HepG2 (cell line): ENCODE measurements at regions not wholly inside any gene's neighbourhood (a gene's known extent, or its start where the extent isn't known, plus 50 kb on each side); places are given as distances from the start of the nearest gene placed in this dataset.

ENCODE experiments used
- CCDC6 ChIP-seq: sonication (generic); formaldehyde crosslinking; IDR thresholded peaks from 2 replicates; pipeline ENCODE4 v1.8.1; 2022; ENCODE audit warnings: mild to moderate bottlenecking, missing genetic modification reagents, moderate library complexity
- EP300 ChIP-seq, 3 experiments: sonication (generic) in 1 of 3; formaldehyde crosslinking in 1 of 3; IDR thresholded peaks; 2 replicates each; pipeline versions ENCODE4 v1.5.1 to v1.6.1; 2011 to 2020; ENCODE audit warnings: low read depth in 2 of 3, low read length in 2 of 3, borderline replicate concordance in 1 of 3, improper control_type of control experiment in 1 of 3, mild to moderate bottlenecking in 1 of 3, missing genetic modification reagents in 1 of 3, moderate library complexity in 1 of 3
- ERF ChIP-seq: IDR thresholded peaks from 2 replicates; pipeline ENCODE4 v1.6.1; 2018; ENCODE audit warnings: missing biosample characterization, missing genetic modification reagents
- FOXK1 ChIP-seq: sonication (generic); formaldehyde crosslinking; IDR thresholded peaks from 2 replicates; pipeline ENCODE4 v1.4.0; 2020; ENCODE audit warnings: low read depth, missing genetic modification reagents, borderline replicate concordance
- GATA4 ChIP-seq: sonication (generic); IDR thresholded peaks from 2 replicates; pipeline ENCODE4 v1.6.1; 2016; ENCODE audit warnings: antibody characterized with exemption, low read depth, borderline replicate concordance
- GATAD1 ChIP-seq: IDR thresholded peaks from 2 replicates; pipeline ENCODE4 v1.6.1; 2016; ENCODE audit warnings: missing genetic modification reagents, missing compliant biosample characterization
- HHEX ChIP-seq: IDR thresholded peaks from 2 replicates; pipeline ENCODE4 v1.6.1; 2016; ENCODE audit warnings: control low read depth
- HMG20A ChIP-seq: IDR thresholded peaks from 2 replicates; pipeline ENCODE4 v1.6.1; 2016; ENCODE audit warnings: borderline replicate concordance
- HNF4A ChIP-seq: sonication (generic); formaldehyde crosslinking; IDR thresholded peaks from 2 replicates; pipeline ENCODE4 v1.4.0; 2020; ENCODE audit warnings: missing genetic modification reagents
- KLF12 ChIP-seq: sonication (generic); formaldehyde crosslinking; IDR thresholded peaks from 2 replicates; pipeline ENCODE4 v1.4.0; 2020; ENCODE audit warnings: missing genetic modification reagents, borderline replicate concordance
- REXO4 ChIP-seq: sonication (generic); formaldehyde crosslinking; IDR thresholded peaks from 2 replicates; pipeline ENCODE4 v1.8.0; 2022; ENCODE audit warnings: missing genetic modification reagents, mild to moderate bottlenecking, borderline replicate concordance
- RFX1 ChIP-seq: fragments of 450-650 bp; IDR thresholded peaks from 2 replicates; pipeline ENCODE4 v1.6.1; 2017
- RFXAP ChIP-seq: sonication (generic); formaldehyde crosslinking; IDR thresholded peaks from 2 replicates; pipeline ENCODE4 v1.4.0; 2020; ENCODE audit warnings: missing genetic modification reagents, borderline replicate concordance
- STAT5B ChIP-seq: sonication (generic); formaldehyde crosslinking; IDR thresholded peaks from 2 replicates; pipeline ENCODE4 v1.4.0; 2020; ENCODE audit warnings: missing genetic modification reagents
- TCF7 ChIP-seq: sonication (generic); IDR thresholded peaks from 2 replicates; pipeline ENCODE4 v1.6.1; 2016; ENCODE audit warnings: antibody characterized with exemption, low read depth
- TGIF2 ChIP-seq: IDR thresholded peaks from 2 replicates; pipeline ENCODE4 v1.6.1; 2016; ENCODE audit warnings: control low read depth, missing compliant biosample characterization
- WIZ ChIP-seq: sonication (generic); formaldehyde crosslinking; IDR thresholded peaks from 2 replicates; pipeline ENCODE4 v1.5.1; 2020; ENCODE audit warnings: mild to moderate bottlenecking, missing genetic modification reagents
- YEATS4 ChIP-seq: sonication (generic); formaldehyde crosslinking; IDR thresholded peaks from 2 replicates; pipeline ENCODE4 v1.4.0; 2020; ENCODE audit warnings: missing genetic modification reagents, borderline replicate concordance
- ZFP41 ChIP-seq: sonication (generic); formaldehyde crosslinking; IDR thresholded peaks from 2 replicates; pipeline ENCODE4 v1.4.0; 2020; ENCODE audit warnings: mild to moderate bottlenecking, missing genetic modification reagents, borderline replicate concordance
- ZFP82 ChIP-seq: sonication (generic); formaldehyde crosslinking; IDR thresholded peaks from 2 replicates; pipeline ENCODE4 v1.5.1; 2020; ENCODE audit warnings: mild to moderate bottlenecking, missing genetic modification reagents, borderline replicate concordance
- ZMYM4 ChIP-seq: sonication (generic); formaldehyde crosslinking; IDR thresholded peaks from 2 replicates; pipeline ENCODE4 v1.8.1; 2023; ENCODE audit warnings: mild to moderate bottlenecking, missing genetic modification reagents
- ZNF160 ChIP-seq: sonication (generic); formaldehyde crosslinking; IDR thresholded peaks from 2 replicates; pipeline ENCODE4 v1.8.0; 2022; ENCODE audit warnings: mild to moderate bottlenecking, inconsistent platforms, missing genetic modification reagents
- ZNF264 ChIP-seq: sonication (generic); formaldehyde crosslinking; IDR thresholded peaks from 2 replicates; pipeline ENCODE4 v1.4.0; 2020; ENCODE audit warnings: missing genetic modification reagents
- ZNF432 ChIP-seq: sonication (generic); formaldehyde crosslinking; IDR thresholded peaks from 2 replicates; pipeline ENCODE4 v1.5.0; 2020; ENCODE audit warnings: missing genetic modification reagents, mild to moderate bottlenecking, borderline replicate concordance
- ZNF768 ChIP-seq: sonication (generic); formaldehyde crosslinking; IDR thresholded peaks from 2 replicates; pipeline ENCODE4 v1.4.0; 2020; ENCODE audit warnings: missing genetic modification reagents
- ZNF776 ChIP-seq: sonication (generic); formaldehyde crosslinking; IDR thresholded peaks from 2 replicates; pipeline ENCODE4 v1.4.0; 2020; ENCODE audit warnings: mild to moderate bottlenecking, missing genetic modification reagents
- ZNF788 ChIP-seq: sonication (generic); formaldehyde crosslinking; IDR thresholded peaks from 2 replicates; pipeline ENCODE4 v1.5.0; 2020; ENCODE audit warnings: mild to moderate bottlenecking, missing genetic modification reagents, borderline replicate concordance
- TF ChIP-seq, protein P1 (sequence below): sonication (generic); formaldehyde crosslinking; IDR thresholded peaks from 2 replicates; pipeline ENCODE4 v1.5.1; 2020; ENCODE audit warnings: mild to moderate bottlenecking, missing genetic modification reagents, borderline replicate concordance
- TF ChIP-seq, protein P2 (sequence below), 2 experiments: fragments of 450-650 bp in 1 of 2; sonication (generic) in 1 of 2; formaldehyde crosslinking; IDR thresholded peaks; 2 replicates each; pipeline versions ENCODE4 v1.5.0 to v1.8.0; 2020 to 2022; ENCODE audit warnings: mild to moderate bottlenecking in 1 of 2, missing genetic modification reagents in 1 of 2
- TF ChIP-seq, protein P3 (sequence below): sonication (generic); formaldehyde crosslinking; IDR thresholded peaks from 2 replicates; pipeline ENCODE4 v1.5.1; 2020; ENCODE audit warnings: mild to moderate bottlenecking, moderate library complexity, missing genetic modification reagents

DNA sequence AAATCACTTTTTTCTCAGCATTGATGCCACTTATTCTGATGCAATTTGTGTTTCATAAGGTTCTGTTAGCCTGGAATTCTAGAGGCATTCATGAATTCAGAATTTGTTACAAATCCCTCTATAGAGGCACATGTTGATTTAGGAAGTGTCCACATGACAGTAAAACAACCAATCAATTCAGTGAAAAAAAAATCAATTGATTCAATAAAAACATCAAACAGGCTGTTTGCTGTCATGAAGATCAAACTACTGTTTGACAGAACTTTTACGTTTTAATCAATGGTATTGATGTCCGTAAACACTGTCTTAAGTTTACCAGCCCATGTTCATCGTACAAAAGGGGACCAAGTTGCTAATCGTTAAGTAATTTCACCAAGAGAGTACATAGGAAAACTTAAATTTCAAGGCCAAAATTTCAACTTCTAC lies 261.5 kb downstream of the FIGN start (continued):
- TF ChIP-seq ZNF776 (CRISPR knock-in tag), result no peak
- no peak for TF ChIP-seq ZFP41 (CRISPR knock-in tag)
- TF ChIP-seq HHEX (CRISPR knock-in tag), result peak; percentile 98
- TF ChIP-seq ZNF768, result no peak
- peak; percentile 81 for TF ChIP-seq HMG20A
- TF ChIP-seq, protein P1, sequence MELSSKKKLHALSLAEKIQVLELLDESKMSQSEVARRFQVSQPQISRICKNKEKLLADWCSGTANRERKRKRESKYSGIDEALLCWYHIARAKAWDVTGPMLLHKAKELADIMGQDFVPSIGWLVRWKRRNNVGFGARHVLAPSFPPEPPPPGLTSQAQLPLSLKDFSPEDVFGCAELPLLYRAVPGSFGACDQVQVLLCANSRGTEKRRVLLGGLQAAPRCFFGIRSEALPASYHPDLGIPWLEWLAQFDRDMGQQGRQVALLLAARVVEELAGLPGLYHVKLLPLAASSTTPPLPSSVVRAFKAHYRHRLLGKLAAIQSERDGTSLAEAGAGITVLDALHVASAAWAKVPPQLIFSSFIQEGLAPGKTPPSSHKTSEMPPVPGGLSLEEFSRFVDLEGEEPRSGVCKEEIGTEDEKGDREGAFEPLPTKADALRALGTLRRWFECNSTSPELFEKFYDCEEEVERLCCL (CRISPR knock-in tag), result no peak
- TF ChIP-seq WIZ (CRISPR knock-in tag), result no peak
- peak; percentile 82 for TF ChIP-seq FOXK1
- TF ChIP-seq REXO4, result no peak
- peak; percentile 45 for TF ChIP-seq HNF4A (CRISPR knock-in tag)
- peak; percentile 25; the same call in 1 of the 2 replicates for TF ChIP-seq GATA4
- no peak for TF ChIP-seq RFXAP (CRISPR knock-in tag)
- 0 out of 2 replicates have a peak, but pooled peaks have one; percentile 30 for TF ChIP-seq ERF (CRISPR knock-in tag)
- no peak for TF ChIP-seq CCDC6 (CRISPR knock-in tag)
- TF ChIP-seq ZNF264 (CRISPR knock-in tag), result 0 out of 2 replicates have a peak, but pooled peaks have one; percentile 42
- peak; percentile 69; the same call in 1 of the 2 replicates for TF ChIP-seq ZMYM4 (CRISPR knock-in tag)
- peak in 1 of 2 experiments; percentile 81; a peak in 2 of 4 replicates for TF ChIP-seq EP300 (IDR thresholded peaks at IDR 0.05; ENCODE audit: low read depth in 2 of 2, low read length in 2 of 2)
- TF ChIP-seq EP300 (CRISPR knock-in tag; IDR thresholded peaks at IDR 0.05; ENCODE audit: borderline replicate concordance), result no peak
- TF ChIP-seq ZNF432 (CRISPR knock-in tag), result no peak
- TF ChIP-seq, protein P2, sequence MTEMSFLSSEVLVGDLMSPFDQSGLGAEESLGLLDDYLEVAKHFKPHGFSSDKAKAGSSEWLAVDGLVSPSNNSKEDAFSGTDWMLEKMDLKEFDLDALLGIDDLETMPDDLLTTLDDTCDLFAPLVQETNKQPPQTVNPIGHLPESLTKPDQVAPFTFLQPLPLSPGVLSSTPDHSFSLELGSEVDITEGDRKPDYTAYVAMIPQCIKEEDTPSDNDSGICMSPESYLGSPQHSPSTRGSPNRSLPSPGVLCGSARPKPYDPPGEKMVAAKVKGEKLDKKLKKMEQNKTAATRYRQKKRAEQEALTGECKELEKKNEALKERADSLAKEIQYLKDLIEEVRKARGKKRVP (CRISPR knock-in tag; IDR thresholded peaks at IDR 0.05), result peak in 1 of 2 experiments; percentile 83; a peak in 2 of 4 replicates
- 0 out of 2 replicates have a peak, but pooled peaks have one; percentile 34 for TF ChIP-seq YEATS4 (CRISPR knock-in tag)
- no peak for TF ChIP-seq KLF12 (CRISPR knock-in tag)
- TF ChIP-seq STAT5B (CRISPR knock-in tag), result 0 out of 2 replicates have a peak, but pooled peaks have one; percentile 28
- TF ChIP-seq ZFP82 (CRISPR knock-in tag), result 0 out of 2 replicates have a peak, but pooled peaks have one; percentile 41
- TF ChIP-seq, protein P3, sequence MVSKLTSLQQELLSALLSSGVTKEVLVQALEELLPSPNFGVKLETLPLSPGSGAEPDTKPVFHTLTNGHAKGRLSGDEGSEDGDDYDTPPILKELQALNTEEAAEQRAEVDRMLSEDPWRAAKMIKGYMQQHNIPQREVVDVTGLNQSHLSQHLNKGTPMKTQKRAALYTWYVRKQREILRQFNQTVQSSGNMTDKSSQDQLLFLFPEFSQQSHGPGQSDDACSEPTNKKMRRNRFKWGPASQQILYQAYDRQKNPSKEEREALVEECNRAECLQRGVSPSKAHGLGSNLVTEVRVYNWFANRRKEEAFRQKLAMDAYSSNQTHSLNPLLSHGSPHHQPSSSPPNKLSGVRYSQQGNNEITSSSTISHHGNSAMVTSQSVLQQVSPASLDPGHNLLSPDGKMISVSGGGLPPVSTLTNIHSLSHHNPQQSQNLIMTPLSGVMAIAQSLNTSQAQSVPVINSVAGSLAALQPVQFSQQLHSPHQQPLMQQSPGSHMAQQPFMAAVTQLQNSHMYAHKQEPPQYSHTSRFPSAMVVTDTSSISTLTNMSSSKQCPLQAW (CRISPR knock-in tag), result no peak
- TF ChIP-seq ZNF160 (CRISPR knock-in tag), result 0 out of 2 replicates have a peak, but pooled peaks have one; percentile 41
- TF ChIP-seq RFX1, result no peak
- no peak for TF ChIP-seq GATAD1 (CRISPR knock-in tag)
- TF ChIP-seq TCF7, result peak; percentile 99
- no peak for TF ChIP-seq ZNF788 (CRISPR knock-in tag)
- TF ChIP-seq TGIF2, result no peak
